Vagina (tissue), 2 donors: ENCODE measurements at regions not wholly inside any gene's neighbourhood (a gene's known extent, or its start where the extent isn't known, plus 50 kb on each side); places are given as distances from the start of the nearest gene placed in this dataset.

Source experiments
- CTCF ChIP-seq, 3 experiments: fragments of 450-650 bp in 2 of 3; fragments of 200-600 bp in 1 of 3; sonication (generic) in 1 of 3; IDR thresholded peaks; one replicate each; pipeline ENCODE4 v1.5.1; 2017 to 2019; ENCODE audit warnings: antibody characterized with exemption in 3 of 3, mild to moderate bottlenecking in 2 of 3, moderate library complexity in 2 of 3
- POLR2A ChIP-seq, 2 donors: fragments of 450-650 bp; IDR thresholded peaks; one replicate each; pipeline ENCODE4 v1.6.1; 2017; ENCODE audit warnings: antibody characterized with exemption in 2 of 2, mild to moderate bottlenecking in 2 of 2, moderate library complexity in 2 of 2

DNA sequence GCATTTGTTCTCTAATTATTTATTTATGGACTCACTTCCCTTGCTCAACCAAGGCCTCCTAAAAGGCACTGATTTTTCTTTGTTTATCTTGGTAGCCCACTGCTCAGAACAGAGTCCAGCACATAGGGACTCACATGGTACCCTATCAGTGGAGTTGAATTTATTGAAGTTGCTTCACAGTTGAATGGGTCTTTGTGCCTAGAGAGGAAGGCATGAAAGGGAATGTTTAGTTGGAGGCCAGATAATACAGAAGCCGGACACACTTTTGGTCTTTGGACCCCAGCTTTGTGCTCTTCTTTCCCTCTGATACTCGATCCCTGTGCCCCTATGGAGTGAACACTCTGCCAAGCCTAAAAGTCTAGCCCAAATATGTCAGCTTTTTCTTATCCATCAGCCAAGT, 429.0 kb downstream of the PRDM2 start:
- TF ChIP-seq POLR2A (IDR thresholded peaks at IDR 0.05) (no peak), CTCF (IDR thresholded peaks at IDR 0.05) (no peak)
